ENCODE measurements at regions not wholly inside any gene's neighbourhood (a gene's known extent, or its start where the extent isn't known, plus 50 kb on each side); places are given as distances from the start of the nearest gene placed in this dataset.

- TF ChIP-seq, protein P1, sequence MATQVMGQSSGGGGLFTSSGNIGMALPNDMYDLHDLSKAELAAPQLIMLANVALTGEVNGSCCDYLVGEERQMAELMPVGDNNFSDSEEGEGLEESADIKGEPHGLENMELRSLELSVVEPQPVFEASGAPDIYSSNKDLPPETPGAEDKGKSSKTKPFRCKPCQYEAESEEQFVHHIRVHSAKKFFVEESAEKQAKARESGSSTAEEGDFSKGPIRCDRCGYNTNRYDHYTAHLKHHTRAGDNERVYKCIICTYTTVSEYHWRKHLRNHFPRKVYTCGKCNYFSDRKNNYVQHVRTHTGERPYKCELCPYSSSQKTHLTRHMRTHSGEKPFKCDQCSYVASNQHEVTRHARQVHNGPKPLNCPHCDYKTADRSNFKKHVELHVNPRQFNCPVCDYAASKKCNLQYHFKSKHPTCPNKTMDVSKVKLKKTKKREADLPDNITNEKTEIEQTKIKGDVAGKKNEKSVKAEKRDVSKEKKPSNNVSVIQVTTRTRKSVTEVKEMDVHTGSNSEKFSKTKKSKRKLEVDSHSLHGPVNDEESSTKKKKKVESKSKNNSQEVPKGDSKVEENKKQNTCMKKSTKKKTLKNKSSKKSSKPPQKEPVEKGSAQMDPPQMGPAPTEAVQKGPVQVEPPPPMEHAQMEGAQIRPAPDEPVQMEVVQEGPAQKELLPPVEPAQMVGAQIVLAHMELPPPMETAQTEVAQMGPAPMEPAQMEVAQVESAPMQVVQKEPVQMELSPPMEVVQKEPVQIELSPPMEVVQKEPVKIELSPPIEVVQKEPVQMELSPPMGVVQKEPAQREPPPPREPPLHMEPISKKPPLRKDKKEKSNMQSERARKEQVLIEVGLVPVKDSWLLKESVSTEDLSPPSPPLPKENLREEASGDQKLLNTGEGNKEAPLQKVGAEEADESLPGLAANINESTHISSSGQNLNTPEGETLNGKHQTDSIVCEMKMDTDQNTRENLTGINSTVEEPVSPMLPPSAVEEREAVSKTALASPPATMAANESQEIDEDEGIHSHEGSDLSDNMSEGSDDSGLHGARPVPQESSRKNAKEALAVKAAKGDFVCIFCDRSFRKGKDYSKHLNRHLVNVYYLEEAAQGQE (IDR thresholded peaks at IDR 0.05; ENCODE audit: low read depth, low read length), result no peak
- TF ChIP-seq YY1 (IDR thresholded peaks at IDR 0.05; ENCODE audit: low read depth), result no peak
- TF ChIP-seq RXRA (IDR thresholded peaks at IDR 0.05; ENCODE audit: borderline replicate concordance, low read depth), result no peak
- no peak for TF ChIP-seq GABPA (IDR thresholded peaks at IDR 0.05; ENCODE audit: low read depth)
- TF ChIP-seq CHD2 (IDR thresholded peaks at IDR 0.05; ENCODE audit: low read length, partially characterized antibody), result no peak
Measured at GRCh38 chr5:58037899-58038298, 422.0 kb downstream of the PLK2 start (continued).

- ChIA-PET POLR2A (no interaction called here), CTCF (interaction anchor here (1.3 kb wide), 1 partner anchor 246 kb away, joined by 3 read pairs; no protein-coding TSS in a partner anchor)
- no peak overlapping the region for H3K4me2 ChIP-seq
- H3K9me3 ChIP-seq, result no peaks in the 10 kb centered on the region
- H3K4me1 ChIP-seq (ENCODE audit: control insufficient read depth in 1 of 2, insufficient read depth in 2 of 2, low read depth in 1 of 2, low read length in 1 of 2), result no peaks in the 10 kb centered on the region
- TF ChIP-seq FOXJ3 (CRISPR knock-in tag; IDR thresholded peaks at IDR 0.05) (no peak), NFIC (IDR thresholded peaks at IDR 0.05; ENCODE audit: borderline replicate concordance) (no peak), EZH2phosphoT487 (IDR thresholded peaks at IDR 0.05; ENCODE audit: borderline replicate concordance, low read depth) (no peak), MAX (IDR thresholded peaks at IDR 0.05; ENCODE audit: low read depth) (no peak), EP300 (IDR thresholded peaks at IDR 0.05; ENCODE audit: borderline replicate concordance in 1 of 2, low read depth in 1 of 2, low read length in 1 of 2) (no peak), YY1 (IDR thresholded peaks at IDR 0.05; ENCODE audit: low read depth) (no peak), MXI1 (IDR thresholded peaks at IDR 0.05; ENCODE audit: low read depth, low read length) (no peak), FOXM1 (IDR thresholded peaks at IDR 0.05; ENCODE audit: low read depth) (no peak), SMC3 (IDR thresholded peaks at IDR 0.05; ENCODE audit: low read depth, low read length) (no peak)
- TF ChIP-seq, protein P2, sequence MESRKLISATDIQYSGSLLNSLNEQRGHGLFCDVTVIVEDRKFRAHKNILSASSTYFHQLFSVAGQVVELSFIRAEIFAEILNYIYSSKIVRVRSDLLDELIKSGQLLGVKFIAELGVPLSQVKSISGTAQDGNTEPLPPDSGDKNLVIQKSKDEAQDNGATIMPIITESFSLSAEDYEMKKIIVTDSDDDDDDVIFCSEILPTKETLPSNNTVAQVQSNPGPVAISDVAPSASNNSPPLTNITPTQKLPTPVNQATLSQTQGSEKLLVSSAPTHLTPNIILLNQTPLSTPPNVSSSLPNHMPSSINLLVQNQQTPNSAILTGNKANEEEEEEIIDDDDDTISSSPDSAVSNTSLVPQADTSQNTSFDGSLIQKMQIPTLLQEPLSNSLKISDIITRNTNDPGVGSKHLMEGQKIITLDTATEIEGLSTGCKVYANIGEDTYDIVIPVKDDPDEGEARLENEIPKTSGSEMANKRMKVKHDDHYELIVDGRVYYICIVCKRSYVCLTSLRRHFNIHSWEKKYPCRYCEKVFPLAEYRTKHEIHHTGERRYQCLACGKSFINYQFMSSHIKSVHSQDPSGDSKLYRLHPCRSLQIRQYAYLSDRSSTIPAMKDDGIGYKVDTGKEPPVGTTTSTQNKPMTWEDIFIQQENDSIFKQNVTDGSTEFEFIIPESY (IDR thresholded peaks at IDR 0.05; ENCODE audit: borderline replicate concordance, low read depth), result no peak
- no peaks in the 10 kb centered on the region for H3K79me2 ChIP-seq (ENCODE audit: insufficient read depth)
- DNase-seq, result no peak
- H3K9ac ChIP-seq, result no peak overlapping the region
- H3K9me2 ChIP-seq, result no peaks in the 10 kb centered on the region
- H3K36me3 ChIP-seq (replicated peaks in 1 of 2; ENCODE audit: control insufficient read depth in 1 of 2, insufficient read depth in 2 of 2, low read length in 1 of 2), result no peaks in the 10 kb centered on the region
- no peaks in the 10 kb centered on the region for H3K27me3 ChIP-seq (ENCODE audit: insufficient read depth)
- H3K27ac ChIP-seq (ENCODE audit: low read depth in 2 of 2, low read length in 1 of 2), result no peak overlapping the region
- WGBS (ENCODE audit: low lambda C conversion rate), result 100% methylated on average over 1 of the region's 1 CpG
- no peak overlapping the region for H2AFZ ChIP-seq (ENCODE audit: low read depth)
- no peaks in the 10 kb centered on the region for H4K20me1 ChIP-seq (ENCODE audit: insufficient read depth)
- H3K4me3 ChIP-seq (ENCODE audit: low read depth in 2 of 2, low read length in 1 of 2), result no peak overlapping the region
- H3F3A ChIP-seq (replicated peaks; ENCODE audit: insufficient read depth), result no peaks in the 10 kb centered on the region
Measured at GRCh38 chr5:58025809-58026208, 434.1 kb downstream of the PLK2 start.
